H9 (cell line): ENCODE measurements at regions not wholly inside any gene's neighbourhood (a gene's known extent, or its start where the extent isn't known, plus 50 kb on each side); places are given as distances from the start of the nearest gene placed in this dataset.

ENCODE experiments used
- DNase-seq: peaks from one replicate; pipeline ENCODE4 v3.0.0-alpha.2; 2017
- H2AFZ ChIP-seq: one replicate; pipeline ENCODE4 v1.6.1; 2013; ENCODE audit warnings: mild to moderate bottlenecking, low read length, control low read depth, moderate library complexity
- H2AK5ac ChIP-seq: 2 replicates; pipeline ENCODE4 v1.6.1; 2013; ENCODE audit warnings: low read length, control low read depth, mixed read lengths; ENCODE audit not compliant: insufficient read length
- H2BK120ac ChIP-seq: one replicate; pipeline ENCODE4 v1.6.1; 2013; ENCODE audit warnings: low read depth, mild to moderate bottlenecking, low read length, control low read depth, inconsistent platforms; ENCODE audit not compliant: poor library complexity, severe bottlenecking
- H2BK12ac ChIP-seq: 2 replicates; pipeline ENCODE4 v1.6.1; 2013; ENCODE audit warnings: low read length, control low read depth, mixed read lengths, low read depth; ENCODE audit not compliant: insufficient read length
- H2BK15ac ChIP-seq: 2 replicates; pipeline ENCODE4 v1.6.1; 2013; ENCODE audit warnings: low read depth, low read length, control low read depth
- H2BK20ac ChIP-seq: one replicate; pipeline ENCODE4 v1.6.1; 2013; ENCODE audit warnings: low read depth, mild to moderate bottlenecking, low read length, control low read depth, inconsistent platforms; ENCODE audit not compliant: poor library complexity, severe bottlenecking
- H2BK5ac ChIP-seq: 2 replicates; pipeline ENCODE4 v1.6.1; 2013; ENCODE audit warnings: low read length, control low read depth, mixed read lengths; ENCODE audit not compliant: insufficient read length
- H3K14ac ChIP-seq: 2 replicates; pipeline ENCODE4 v1.6.1; 2013; ENCODE audit warnings: low read length, control low read depth; ENCODE audit not compliant: insufficient read depth
- H3K18ac ChIP-seq: 2 replicates; pipeline ENCODE4 v1.6.1; 2013; ENCODE audit warnings: low read depth, mild to moderate bottlenecking, mixed read lengths, low read length, control low read depth; ENCODE audit not compliant: insufficient read length
- H3K23ac ChIP-seq: 2 replicates; pipeline ENCODE4 v1.6.1; 2013; ENCODE audit warnings: low read length, control low read depth, mixed read lengths, low read depth; ENCODE audit not compliant: insufficient read length
- H3K23me2 ChIP-seq: 2 replicates; pipeline ENCODE4 v1.6.1; 2013; ENCODE audit warnings: low read depth, mild to moderate bottlenecking, mixed read lengths, low read length, control low read depth; ENCODE audit not compliant: insufficient read length, poor library complexity, severe bottlenecking
- H3K27ac ChIP-seq: 2 replicates; pipeline ENCODE4 v1.5.1; 2013; ENCODE audit warnings: low read length, control low read depth, mixed read lengths, low read depth; ENCODE audit not compliant: insufficient read length
- H3K27me3 ChIP-seq: 2 replicates; pipeline ENCODE4 v1.6.1; 2013; ENCODE audit warnings: low read length, control low read depth, inconsistent platforms; ENCODE audit not compliant: insufficient read depth
- H3K4ac ChIP-seq: 2 replicates; pipeline ENCODE4 v1.6.1; 2013; ENCODE audit warnings: low read depth, mild to moderate bottlenecking, control low read depth, inconsistent platforms, low read length, moderate library complexity
- H3K4me1 ChIP-seq: 2 replicates; pipeline ENCODE4 v1.6.1; 2013; ENCODE audit warnings: low read length, control low read depth, inconsistent platforms; ENCODE audit not compliant: insufficient read depth
- H3K4me2 ChIP-seq: 2 replicates; pipeline ENCODE4 v1.6.1; 2013; ENCODE audit warnings: low read length, control low read depth, mixed read lengths; ENCODE audit not compliant: insufficient read length, insufficient read depth
- H3K56ac ChIP-seq: 2 replicates; pipeline ENCODE4 v1.6.1; 2013; ENCODE audit warnings: low read depth, mild to moderate bottlenecking, mixed read lengths, low read length, control low read depth; ENCODE audit not compliant: insufficient read length
- H3K79me1 ChIP-seq: 2 replicates; pipeline ENCODE4 v1.6.1; 2013; ENCODE audit warnings: low read depth, mild to moderate bottlenecking, moderate library complexity, low read length, control low read depth, inconsistent platforms; ENCODE audit not compliant: insufficient read depth, poor library complexity, severe bottlenecking
- H3K79me2 ChIP-seq: 2 replicates; pipeline ENCODE4 v1.6.1; 2013; ENCODE audit warnings: low read length, control low read depth, inconsistent platforms; ENCODE audit not compliant: insufficient read depth
- H3K9ac ChIP-seq: 2 replicates; pipeline ENCODE4 v1.6.1; 2013; ENCODE audit warnings: low read length, control low read depth, mixed read lengths; ENCODE audit not compliant: insufficient read length; ENCODE audit errors: extremely low read depth
- H3K9me3 ChIP-seq: one replicate; pipeline ENCODE4 v1.6.1; 2013; ENCODE audit warnings: low read depth, low read length, inconsistent platforms; ENCODE audit not compliant: control insufficient read depth
- H3T11ph ChIP-seq: one replicate; pipeline ENCODE4 v1.6.1; 2013; ENCODE audit warnings: mild to moderate bottlenecking, low read length, control low read depth, inconsistent platforms
- H4K20me1 ChIP-seq: one replicate; pipeline ENCODE4 v1.6.1; 2013; ENCODE audit not compliant: control insufficient read depth, insufficient read length, insufficient read depth
- H4K5ac ChIP-seq: 2 replicates; pipeline ENCODE4 v1.6.1; 2013; ENCODE audit warnings: low read depth, mild to moderate bottlenecking, mixed read lengths, low read length, control low read depth; ENCODE audit not compliant: insufficient read length
- H4K8ac ChIP-seq: replicated peaks from 2 replicates; pipeline ENCODE4 v1.6.1; 2013; ENCODE audit warnings: low read length, control low read depth, mixed read lengths, low read depth; ENCODE audit not compliant: insufficient read length
- H4K91ac ChIP-seq: 2 replicates; pipeline ENCODE4 v1.6.1; 2013; ENCODE audit warnings: low read depth, mild to moderate bottlenecking, moderate library complexity, mixed read lengths, low read length, control low read depth; ENCODE audit not compliant: insufficient read length
- H3K27ac Mint-ChIP-seq, 3 experiments: 2 replicates in 2 of 3; 3 replicates in 1 of 3; pipeline ENCODE4 v1.8.0; 2020 to 2021; ENCODE audit warnings: mixed read lengths in 3 of 3, mild to moderate bottlenecking in 1 of 3, moderate library complexity in 1 of 3
- H3K27me3 Mint-ChIP-seq: 2 replicates; pipeline ENCODE4 v1.8.0; 2021; ENCODE audit warnings: low read depth, mild to moderate bottlenecking, moderate library complexity, mixed read lengths
- H3K36me3 Mint-ChIP-seq, 3 experiments: 2 replicates in 2 of 3; 3 replicates in 1 of 3; pipeline ENCODE4 v1.8.0; 2020 to 2021; ENCODE audit warnings: low read depth in 3 of 3, mixed read lengths in 3 of 3; ENCODE audit not compliant: insufficient read depth in 1 of 3
- H3K4me1 Mint-ChIP-seq, 2 experiments: 2 replicates each; pipeline ENCODE4 v1.8.0; 2020; ENCODE audit warnings: mixed read lengths in 2 of 2
- H3K4me3 Mint-ChIP-seq, 2 experiments: 2 replicates in 1 of 2; 3 replicates in 1 of 2; pipeline ENCODE4 v1.8.0; 2020 to 2021; ENCODE audit warnings: mild to moderate bottlenecking in 2 of 2, mixed read lengths in 2 of 2, moderate library complexity in 1 of 2
- H3K9me3 Mint-ChIP-seq, 2 experiments: 2 replicates in 1 of 2; 3 replicates in 1 of 2; pipeline ENCODE4 v1.8.0; 2020; ENCODE audit warnings: mild to moderate bottlenecking in 2 of 2, mixed read lengths in 2 of 2, moderate library complexity in 1 of 2
- WGBS: extraction: QIAGEN DNeasy Blood & Tissue Kit; methylation state at CpG from one replicate; pipeline ENCODE4 v1.1.7; 2013; ENCODE audit warnings: missing lambda C conversion rate, low lambda C conversion rate, mixed read lengths; ENCODE audit not compliant: insufficient read length; ENCODE audit errors: extremely low coverage; 5-methylcytosine and 5-hydroxymethylcytosine counted together
- TF ChIP-seq, protein P1 (sequence below): fragments of 200-600 bp; sonication (generic); conservative IDR thresholded peaks from 3 replicates; pipeline ENCODE4 v1.8.0; 2021; ENCODE audit warnings: antibody characterized with exemption, mild to moderate bottlenecking

DNA sequence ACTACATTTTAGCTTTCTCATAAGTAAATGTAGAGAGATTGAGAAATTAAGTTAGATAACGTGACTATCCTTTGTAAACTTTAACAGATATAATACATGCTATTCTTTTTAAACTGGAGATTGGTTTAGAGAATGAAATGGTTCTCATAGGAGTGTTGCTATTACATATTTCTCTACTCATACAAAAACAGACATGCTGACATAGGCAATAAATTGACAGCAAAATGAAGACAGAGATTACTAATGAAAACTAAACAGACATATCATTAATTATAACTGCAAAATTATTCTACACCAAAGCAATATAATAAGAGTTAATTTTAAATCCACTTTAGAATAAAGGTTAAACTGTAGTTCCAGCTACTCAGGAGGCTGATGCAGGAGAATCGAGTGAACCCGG is 227.6 kb downstream of the CBLN2 start:
- H3K27me3 Mint-ChIP-seq = peaks cover 19% of the 10 kb centered on the region
- no peak overlapping the region for H2BK5ac ChIP-seq

More for the DNA sequence above, 227.6 kb downstream of the CBLN2 start:
- no peak overlapping the region for H2BK15ac ChIP-seq
- no peak overlapping the region for H3K14ac ChIP-seq
- H3K18ac ChIP-seq = no peak overlapping the region
- Mint-ChIP-seq H3K27ac (no peak overlapping the region), H3K4me3 (no peak overlapping the region), H3K9me3 (peaks cover 0 to 5% of the 10 kb centered on the region in 2 experiments; a peak in 1 of 5 replicates), H3K4me1 (no peaks in the 10 kb centered on the region), H3K36me3 (no peaks in the 10 kb centered on the region)
- H3K23ac ChIP-seq = no peak overlapping the region
- H3K23me2 ChIP-seq = no peaks in the 10 kb centered on the region
- DNase-seq = no peak
- H2AK5ac ChIP-seq = no peak overlapping the region
- H3K4me2 ChIP-seq = no peak overlapping the region
- no peak overlapping the region for H3T11ph ChIP-seq
- no peaks in the 10 kb centered on the region for H3K4me1 ChIP-seq
- H3K56ac ChIP-seq = no peak overlapping the region
- no peaks in the 10 kb centered on the region for H3K79me2 ChIP-seq
- H3K27me3 ChIP-seq = no peaks in the 10 kb centered on the region
- no peak overlapping the region for H2AFZ ChIP-seq
- H4K5ac ChIP-seq = no peak overlapping the region
- H2BK120ac ChIP-seq = no peak overlapping the region
- H4K20me1 ChIP-seq = no peaks in the 10 kb centered on the region
- no peak overlapping the region for H3K27ac ChIP-seq
- no peak overlapping the region for H4K91ac ChIP-seq
- H2BK12ac ChIP-seq = no peak overlapping the region
- H4K8ac ChIP-seq = no peak overlapping the region
- no peaks in the 10 kb centered on the region for H3K9me3 ChIP-seq
- H3K9ac ChIP-seq = no peak overlapping the region
- H2BK20ac ChIP-seq = no peak overlapping the region
- H3K4ac ChIP-seq = no peak overlapping the region
- no CpG with 5 or more reads among the region's 3 CpGs for WGBS
- TF ChIP-seq, protein P1, sequence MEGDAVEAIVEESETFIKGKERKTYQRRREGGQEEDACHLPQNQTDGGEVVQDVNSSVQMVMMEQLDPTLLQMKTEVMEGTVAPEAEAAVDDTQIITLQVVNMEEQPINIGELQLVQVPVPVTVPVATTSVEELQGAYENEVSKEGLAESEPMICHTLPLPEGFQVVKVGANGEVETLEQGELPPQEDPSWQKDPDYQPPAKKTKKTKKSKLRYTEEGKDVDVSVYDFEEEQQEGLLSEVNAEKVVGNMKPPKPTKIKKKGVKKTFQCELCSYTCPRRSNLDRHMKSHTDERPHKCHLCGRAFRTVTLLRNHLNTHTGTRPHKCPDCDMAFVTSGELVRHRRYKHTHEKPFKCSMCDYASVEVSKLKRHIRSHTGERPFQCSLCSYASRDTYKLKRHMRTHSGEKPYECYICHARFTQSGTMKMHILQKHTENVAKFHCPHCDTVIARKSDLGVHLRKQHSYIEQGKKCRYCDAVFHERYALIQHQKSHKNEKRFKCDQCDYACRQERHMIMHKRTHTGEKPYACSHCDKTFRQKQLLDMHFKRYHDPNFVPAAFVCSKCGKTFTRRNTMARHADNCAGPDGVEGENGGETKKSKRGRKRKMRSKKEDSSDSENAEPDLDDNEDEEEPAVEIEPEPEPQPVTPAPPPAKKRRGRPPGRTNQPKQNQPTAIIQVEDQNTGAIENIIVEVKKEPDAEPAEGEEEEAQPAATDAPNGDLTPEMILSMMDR = no peak
- H3K79me1 ChIP-seq = no peaks in the 10 kb centered on the region
